Activated CD8-positive, alpha-beta memory T cell treated with anti-CD3 and anti-CD28 coated beads for 36 hours (primary cell): ENCODE measurements at regions not wholly inside any gene's neighbourhood (a gene's known extent, or its start where the extent isn't known, plus 50 kb on each side); places are given as distances from the start of the nearest gene placed in this dataset.

Experiments
- CTCF ChIA-PET: fragments of 350-600 bp; sonication (Branson Sonifier 250); formaldehyde crosslinking; loops from one replicate; lab custom pipeline; 2021; ENCODE audit warnings: antibody characterized with exemption; lab: Charles Lee
- POLR2A ChIA-PET: fragments of 350-600 bp; sonication (Branson Sonifier 250); formaldehyde crosslinking; loops from one replicate; lab custom pipeline; 2021; ENCODE audit warnings: antibody characterized with exemption; lab: Charles Lee

GRCh38 chr5:24789611-24790351, 145.0 kb upstream of the CDH10 start:
- POLR2A ChIA-PET = no interaction called here
- CTCF ChIA-PET = no interaction called here

- ChIA-PET POLR2A (no interaction called here), CTCF (no interaction called here)
These were observed 144.2 kb upstream of the CDH10 start for GRCh38 chr5:24788829-24789514.

- ChIA-PET POLR2A (no interaction called here), CTCF (no interaction called here)
These were observed 141.3 kb upstream of the CDH10 start for GRCh38 chr5:24786108-24786507.

- POLR2A ChIA-PET = no interaction called here
- CTCF ChIA-PET = no interaction called here
These were observed 138.8 kb upstream of the CDH10 start for GRCh38 chr5:24783596-24783995.

GRCh38 chr5:24777392-24777791, 132.6 kb upstream of the CDH10 start:
- POLR2A ChIA-PET = no interaction called here

GRCh38 chr5:24773261-24773660, 128.5 kb upstream of the CDH10 start:
- ChIA-PET CTCF (no interaction called here), POLR2A (no interaction called here)

More at GRCh38 chr5:24777392-24777791, 132.6 kb upstream of the CDH10 start:
- CTCF ChIA-PET = no interaction called here

GRCh38 chr5:24767086-24767485, 122.3 kb upstream of the CDH10 start:
- ChIA-PET CTCF (no interaction called here), POLR2A (no interaction called here)

- POLR2A ChIA-PET = no interaction called here
- CTCF ChIA-PET = no interaction called here
These were observed 120.4 kb upstream of the CDH10 start for GRCh38 chr5:24765219-24765618.

- POLR2A ChIA-PET = no interaction called here
- CTCF ChIA-PET = no interaction called here
These were observed 105.6 kb upstream of the CDH10 start for GRCh38 chr5:24750355-24750754.

GRCh38 chr5:24749701-24750100, 104.9 kb upstream of the CDH10 start:
- POLR2A ChIA-PET = no interaction called here
- CTCF ChIA-PET = no interaction called here

GRCh38 chr5:24747327-24747726, 102.5 kb upstream of the CDH10 start:
- CTCF ChIA-PET = no interaction called here
- POLR2A ChIA-PET = no interaction called here

GRCh38 chr5:24742334-24742733, 97.6 kb upstream of the CDH10 start:
- POLR2A ChIA-PET = no interaction called here
- CTCF ChIA-PET = no interaction called here

GRCh38 chr5:24737163-24737562, 92.4 kb upstream of the CDH10 start:
- CTCF ChIA-PET = no interaction called here
- POLR2A ChIA-PET = no interaction called here

- ChIA-PET POLR2A (no interaction called here), CTCF (no interaction called here)
These were observed 90.5 kb upstream of the CDH10 start for GRCh38 chr5:24735284-24735683.

- CTCF ChIA-PET = no interaction called here
- POLR2A ChIA-PET = no interaction called here
These were observed 87.4 kb upstream of the CDH10 start for GRCh38 chr5:24732184-24732583.

GRCh38 chr5:24720743-24721142, 76.0 kb upstream of the CDH10 start:
- ChIA-PET CTCF (no interaction called here), POLR2A (no interaction called here)

GRCh38 chr5:24714746-24715145, 70.0 kb upstream of the CDH10 start:
- ChIA-PET CTCF (no interaction called here), POLR2A (no interaction called here)

- POLR2A ChIA-PET = no interaction called here
- CTCF ChIA-PET = no interaction called here
These were observed 68.2 kb upstream of the CDH10 start for GRCh38 chr5:24712947-24713346.

GRCh38 chr5:24712047-24712446, 67.3 kb upstream of the CDH10 start:
- POLR2A ChIA-PET = no interaction called here
- CTCF ChIA-PET = no interaction called here

GRCh38 chr5:24703934-24704333, 59.2 kb upstream of the CDH10 start:
- CTCF ChIA-PET = no interaction called here
- POLR2A ChIA-PET = no interaction called here
